ENCODE measurements at regions not wholly inside any gene's neighbourhood (a gene's known extent, or its start where the extent isn't known, plus 50 kb on each side); places are given as distances from the start of the nearest gene placed in this dataset.
"Not testable (repeated sequence)": the region's sequence is repeated elsewhere in the genome, so short reads cannot be mapped to it uniquely, and the experiment has no call there.

GRCh38 chr1:30660241-30660640, 63.1 kb downstream of the MATN1 start:
- DNase-seq (ENCODE audit: extremely low read depth in 1 of 2, low read depth in 1 of 2), result no peak

DNA sequence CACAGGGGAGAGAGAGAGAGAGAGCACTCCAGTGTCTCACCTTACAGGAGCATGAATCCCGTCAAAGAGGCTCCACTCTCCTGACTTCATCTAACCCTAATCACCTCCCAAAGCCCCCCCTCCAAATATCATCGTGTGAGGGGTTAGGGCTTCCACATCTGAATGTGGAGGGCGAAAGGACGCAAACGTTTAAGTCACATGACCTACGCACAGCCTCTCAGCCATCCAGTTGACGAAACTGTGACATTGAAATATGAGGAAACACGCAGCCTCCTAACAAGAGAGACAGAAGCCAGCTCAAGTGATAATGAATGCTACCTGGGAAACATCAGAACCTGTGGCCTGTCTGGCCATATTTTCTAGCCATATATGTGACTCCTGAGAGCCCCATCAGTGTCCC, 63.7 kb downstream of the MATN1 start:
- no peak for DNase-seq (ENCODE audit: extremely low read depth in 1 of 2, low read depth in 1 of 2)

GRCh38 chr1:30658375-30658774, 65.0 kb downstream of the MATN1 start:
- not testable (repeated sequence) for DNase-seq (ENCODE audit: extremely low read depth in 1 of 2, low read depth in 1 of 2)

DNA sequence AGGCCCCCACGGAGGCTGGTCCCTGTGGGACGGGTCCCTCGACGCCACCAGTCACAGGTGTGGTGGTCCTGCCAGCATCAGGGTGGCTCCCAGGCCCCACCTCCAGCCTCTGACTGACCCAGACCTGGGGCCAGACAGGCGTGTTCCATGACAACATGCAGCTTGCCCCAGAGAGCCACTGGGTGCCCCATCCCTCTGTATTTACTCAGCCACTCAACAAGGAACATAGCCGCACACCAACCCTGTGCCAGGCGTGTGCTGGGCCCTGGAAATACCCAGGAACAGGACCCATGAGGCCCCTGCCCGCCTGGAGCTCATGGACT, 65.4 kb downstream of the MATN1 start:
- no peak for DNase-seq (ENCODE audit: extremely low read depth in 1 of 2, low read depth in 1 of 2)

DNA sequence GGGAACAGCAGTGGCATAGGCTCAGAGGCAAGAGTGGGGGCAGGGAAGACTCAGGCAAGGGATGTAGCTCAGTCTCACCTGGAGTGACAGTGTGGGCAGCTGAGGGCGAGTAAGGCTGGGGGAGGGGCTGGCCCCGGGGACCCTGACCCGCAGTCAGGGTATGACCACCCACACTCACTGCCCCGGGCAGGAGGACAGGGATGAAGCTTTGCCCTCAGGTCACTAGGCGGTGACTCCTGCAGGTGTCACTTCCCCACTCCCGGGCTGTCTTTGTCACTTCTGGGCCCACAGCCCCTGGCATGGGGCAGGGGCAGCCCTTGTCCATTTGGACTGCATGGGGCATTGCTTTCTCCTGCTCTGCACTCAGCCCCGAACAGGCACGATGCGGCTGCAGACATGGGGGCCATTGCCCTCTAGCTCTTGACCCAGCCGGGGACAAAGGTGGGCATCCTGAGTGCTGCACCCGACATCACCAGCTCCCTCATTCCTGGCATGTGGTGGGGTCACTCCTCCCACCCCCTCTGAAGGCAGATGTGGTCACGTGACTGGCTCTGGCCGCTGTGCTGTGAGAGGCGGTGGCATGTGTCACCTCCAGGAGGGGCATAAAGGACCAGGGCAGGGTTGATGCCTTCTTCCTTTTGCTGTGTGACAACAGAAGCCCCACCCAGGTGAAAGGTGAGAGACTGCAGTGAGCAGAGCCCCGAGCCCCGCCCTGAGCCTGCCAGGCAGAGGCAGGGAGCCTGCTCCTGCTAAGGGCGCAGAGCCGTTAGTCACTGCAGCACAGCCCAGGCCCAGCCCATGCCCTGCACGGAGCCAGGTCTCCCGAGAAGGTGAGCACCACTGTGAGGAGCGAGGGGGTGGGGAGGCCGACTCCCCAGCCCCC, 66.0 kb downstream of the MATN1 start:
- DNase-seq (ENCODE audit: extremely low read depth in 1 of 2, low read depth in 1 of 2), result no peak

GRCh38 chr1:30656171-30656940, 67.0 kb downstream of the MATN1 start:
- DNase-seq (ENCODE audit: extremely low read depth in 1 of 2, low read depth in 1 of 2), result no peak

DNA sequence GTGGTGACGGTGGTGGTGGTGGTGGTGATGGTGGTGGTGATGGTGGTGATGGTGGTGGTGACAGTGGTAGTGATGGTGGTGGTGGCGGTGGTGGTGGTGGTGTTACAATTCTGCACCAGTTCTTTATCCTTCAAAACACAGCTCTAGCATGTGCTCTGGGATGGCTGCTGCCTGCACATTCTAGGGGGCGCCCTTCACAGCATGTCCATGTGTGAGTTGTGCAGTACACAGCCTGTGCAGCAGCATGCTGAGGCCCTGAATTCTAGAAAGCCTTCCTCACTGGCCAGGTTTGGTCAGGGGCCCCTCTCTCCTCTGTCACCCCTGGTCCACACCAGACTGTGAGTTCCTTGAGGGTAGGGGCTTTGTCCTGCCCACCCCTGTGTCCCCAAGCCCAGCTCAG, 67.7 kb downstream of the MATN1 start:
- DNase-seq (ENCODE audit: extremely low read depth in 1 of 2, low read depth in 1 of 2), result no peak

GRCh38 chr1:30654188-30654587, 69.2 kb downstream of the MATN1 start:
- no peak for DNase-seq (ENCODE audit: extremely low read depth in 1 of 2, low read depth in 1 of 2)

DNA sequence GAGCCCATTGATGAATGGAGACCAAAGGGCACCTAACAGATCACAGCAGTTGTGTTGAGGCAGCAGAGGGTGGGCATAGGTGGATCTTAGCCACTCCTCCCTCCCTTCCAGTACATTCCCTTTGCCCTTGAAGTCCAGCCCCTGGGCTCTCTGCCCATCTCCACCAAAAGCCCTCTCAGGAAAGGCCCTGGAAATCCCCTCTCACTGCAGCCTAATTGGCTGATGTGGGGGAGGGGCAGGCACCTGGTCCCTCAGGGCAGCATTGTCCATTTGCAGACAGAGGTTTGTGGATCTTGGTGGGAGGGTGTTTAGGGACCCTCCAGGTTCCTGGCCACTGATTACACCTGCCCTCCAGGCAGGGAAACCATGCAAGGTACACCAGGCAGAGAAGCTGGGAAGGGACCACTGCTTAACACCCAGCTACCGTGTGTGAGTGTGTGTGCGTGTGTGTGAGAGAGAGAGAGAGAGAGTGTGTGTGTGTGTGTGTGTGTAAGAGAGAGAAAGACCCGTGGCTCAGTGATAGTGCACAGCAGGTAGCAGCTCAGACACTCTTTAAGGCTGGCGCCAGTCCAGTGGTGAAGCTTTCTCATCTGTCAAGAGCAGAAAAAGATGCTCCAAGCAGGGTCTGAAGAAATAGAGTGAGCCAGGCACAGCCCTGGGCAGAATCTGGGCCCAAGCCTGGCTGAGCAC, 71.1 kb downstream of the MATN1 start:
- no peak for DNase-seq (ENCODE audit: extremely low read depth in 1 of 2, low read depth in 1 of 2)

DNA sequence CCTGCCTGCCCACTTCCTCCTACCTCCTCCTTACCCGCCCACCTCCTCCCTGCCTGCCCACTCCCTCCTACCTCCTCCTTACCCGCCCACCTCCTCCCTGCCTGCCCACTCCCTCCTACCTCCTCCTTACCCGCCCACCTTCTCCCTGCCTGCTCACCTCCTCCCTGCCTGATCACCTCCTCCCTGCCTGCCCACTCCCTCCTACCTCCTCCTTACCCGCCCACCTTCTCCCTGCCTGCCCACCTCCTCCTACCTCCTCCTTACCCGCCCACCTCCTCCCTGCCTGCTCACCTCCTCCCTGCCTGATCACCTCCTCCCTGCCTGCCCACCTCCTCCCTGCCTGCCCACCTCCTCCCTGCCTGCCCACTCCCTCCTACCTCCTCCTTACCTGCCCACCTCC, 72.0 kb downstream of the MATN1 start:
- DNase-seq (ENCODE audit: extremely low read depth in 1 of 2, low read depth in 1 of 2), result not testable (repeated sequence)

GRCh38 chr1:30650968-30651320, 72.4 kb downstream of the MATN1 start:
- no peak for DNase-seq (ENCODE audit: extremely low read depth in 1 of 2, low read depth in 1 of 2)

- no peak for DNase-seq (ENCODE audit: extremely low read depth in 1 of 2, low read depth in 1 of 2)
Observed at GRCh38 chr1:30650038-30650967, 73.1 kb downstream of the MATN1 start.

DNA sequence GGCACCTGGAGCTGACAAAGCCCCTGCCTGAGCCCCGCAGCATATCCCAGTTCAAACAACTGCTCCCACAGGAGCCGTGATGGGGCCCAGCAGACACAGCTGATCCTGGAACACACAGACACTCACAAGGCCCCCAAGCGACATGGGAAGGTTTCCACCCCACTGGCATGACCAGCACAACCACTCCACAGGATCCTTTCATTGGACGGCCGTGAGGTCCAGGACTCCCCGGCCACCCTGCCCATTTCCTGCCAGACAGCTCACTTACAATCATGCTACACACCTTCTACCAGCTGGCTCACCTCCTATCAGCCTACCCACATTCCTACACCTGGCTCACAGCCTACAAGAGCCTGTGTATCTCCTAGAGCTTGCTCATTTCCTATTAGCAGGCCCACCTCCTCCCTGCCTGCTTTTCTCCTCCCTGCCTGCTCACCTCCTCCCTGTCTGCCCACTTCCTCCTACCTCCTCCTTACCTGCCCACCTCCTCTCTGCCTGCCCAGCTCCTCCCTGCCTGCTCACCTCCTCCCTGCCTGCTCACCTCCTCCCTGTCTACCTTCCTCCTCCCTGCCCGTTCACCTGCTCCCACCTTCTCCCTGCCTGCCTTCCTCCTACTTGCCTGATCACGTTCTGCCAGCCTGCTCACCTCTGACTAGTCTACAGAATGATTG, 73.9 kb downstream of the MATN1 start:
- DNase-seq (ENCODE audit: extremely low read depth in 1 of 2, low read depth in 1 of 2), result no peak

- no peak for DNase-seq (ENCODE audit: extremely low read depth in 1 of 2, low read depth in 1 of 2)
Observed at GRCh38 chr1:30648408-30649000, 74.9 kb downstream of the MATN1 start.

- DNase-seq (ENCODE audit: extremely low read depth in 1 of 2, low read depth in 1 of 2), result no peak
Observed at GRCh38 chr1:30645807-30646206, 77.6 kb downstream of the MATN1 start.

DNA sequence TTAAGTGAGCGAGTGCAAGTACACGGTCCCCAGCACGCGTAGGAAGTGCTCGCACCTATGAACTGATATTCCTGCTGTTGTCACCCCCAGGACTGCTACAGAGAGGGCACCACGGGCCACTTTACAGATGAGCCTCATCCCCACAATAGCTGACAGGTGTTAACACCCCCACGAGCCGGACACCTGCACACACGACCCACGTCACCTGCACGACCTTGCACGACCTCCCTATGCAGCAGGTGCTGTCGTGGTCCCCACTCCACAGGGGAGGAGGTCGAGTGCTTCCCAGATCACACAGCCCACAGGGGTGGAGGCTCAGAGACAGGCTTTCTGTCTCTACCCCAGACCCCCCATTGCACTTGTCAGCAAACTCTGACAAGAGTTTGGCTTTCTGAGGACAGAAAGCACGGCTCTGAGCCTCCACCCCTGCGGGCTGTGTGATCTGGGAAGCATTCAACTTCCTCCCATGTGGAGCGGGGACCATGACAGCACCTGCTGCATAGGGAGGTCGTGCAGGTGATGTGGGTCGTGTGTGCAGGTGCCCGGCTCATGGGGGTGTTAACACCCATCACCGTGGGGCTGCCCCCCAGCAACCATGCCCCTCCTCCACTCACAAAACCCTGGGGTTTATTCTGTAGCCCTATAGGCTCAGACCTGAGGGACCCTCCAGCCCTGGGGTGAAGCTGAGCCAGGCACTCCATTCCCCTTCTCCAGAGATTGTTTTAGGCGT, 80.8 kb downstream of the MATN1 start:
- DNase-seq (ENCODE audit: extremely low read depth in 1 of 2, low read depth in 1 of 2), result no peak

DNA sequence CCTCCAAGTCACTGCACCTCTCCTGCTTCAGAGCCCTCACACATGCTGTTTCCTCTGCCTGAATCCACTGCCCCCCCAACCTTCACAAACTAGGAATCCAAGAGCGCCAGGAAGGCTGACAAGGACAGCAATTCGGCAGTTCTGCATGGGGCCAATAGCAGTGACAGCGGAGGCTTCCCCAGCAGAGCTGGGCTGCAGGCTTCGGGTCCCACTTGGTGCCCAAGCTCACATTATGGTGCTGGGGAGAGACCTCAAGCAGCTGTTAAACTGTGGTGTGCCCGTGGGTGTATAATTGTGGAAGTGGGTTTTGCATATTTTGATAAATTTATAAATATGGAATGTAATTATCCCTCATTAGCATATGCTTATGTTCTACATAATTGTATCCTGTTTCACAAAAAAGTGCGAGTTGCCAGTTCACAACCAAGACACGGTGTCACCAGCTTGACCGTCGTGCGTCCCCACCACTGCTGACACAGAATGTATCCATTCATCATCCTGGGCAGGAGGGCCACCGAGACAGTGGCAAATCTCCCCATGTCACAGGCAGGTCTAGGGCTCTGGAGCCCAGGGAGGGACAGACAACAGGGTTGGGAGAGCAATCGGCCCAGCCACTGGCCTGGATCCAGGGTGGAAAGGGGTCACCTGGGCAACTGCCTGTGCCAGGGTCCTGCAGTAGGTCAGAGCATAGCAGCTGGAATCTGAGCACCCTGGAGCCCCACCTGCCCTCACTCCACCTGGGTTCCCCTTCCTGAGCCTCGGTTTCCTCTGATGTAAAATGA, 81.6 kb downstream of the MATN1 start:
- no peak for DNase-seq (ENCODE audit: extremely low read depth in 1 of 2, low read depth in 1 of 2)

- DNase-seq (ENCODE audit: extremely low read depth in 1 of 2, low read depth in 1 of 2), result no peak
Observed at GRCh38 chr1:30639881-30640452, 83.4 kb downstream of the MATN1 start.
